ENCODE measurements at regions not wholly inside any gene's neighbourhood (a gene's known extent, or its start where the extent isn't known, plus 50 kb on each side); places are given as distances from the start of the nearest gene placed in this dataset.

- no peak for DNase-seq (ENCODE audit: low read depth)
- no peak for TF ChIP-seq CTCF (IDR thresholded peaks at IDR 0.05; ENCODE audit: insufficient read depth, low read depth, low read length, missing control alignments)
- H3K4me3 ChIP-seq (ENCODE audit: low read length), result no peak overlapping the region
Measured at GRCh38 chr16:86639354-86639753, 61.0 kb downstream of the FOXL1 start.

DNA sequence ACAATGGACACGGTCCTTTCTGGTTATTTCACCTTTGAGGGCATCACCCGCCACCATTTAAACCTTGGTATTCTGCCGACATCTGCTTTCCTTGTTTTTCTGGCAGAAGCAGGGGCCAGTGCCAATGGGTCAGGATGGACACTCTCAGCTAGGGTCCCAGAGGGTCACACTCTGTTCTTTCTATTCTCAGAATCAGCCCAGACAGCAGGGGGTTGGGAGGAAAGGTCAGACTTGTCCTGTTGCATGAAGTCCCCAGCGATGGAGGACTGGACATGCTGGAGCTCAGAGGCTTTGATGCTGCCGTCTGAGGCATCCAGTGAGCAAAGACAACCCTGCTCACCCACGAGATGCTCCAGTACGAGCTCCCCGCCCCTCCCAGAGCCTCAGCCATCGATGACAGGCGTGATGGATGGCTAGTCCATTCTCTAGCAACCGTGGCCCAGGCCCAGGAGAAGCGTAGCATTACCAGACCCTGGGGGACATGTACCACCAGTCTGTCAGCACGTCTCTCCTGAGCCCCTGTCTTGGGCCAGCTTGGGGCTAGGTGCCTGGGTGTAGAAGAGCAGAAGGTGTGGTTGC lies 62.0 kb downstream of the FOXL1 start:
- DNase-seq (ENCODE audit: low read depth), result no peak
- TF ChIP-seq CTCF (IDR thresholded peaks at IDR 0.05; ENCODE audit: insufficient read depth, low read depth, low read length, missing control alignments), result no peak
- no peak overlapping the region for H3K4me3 ChIP-seq (ENCODE audit: low read length)

GRCh38 chr16:86642087-86642486 lies 63.7 kb downstream of the FOXL1 start:
- no peak for DNase-seq (ENCODE audit: low read depth)
- no peak overlapping the region for H3K4me3 ChIP-seq (ENCODE audit: low read length)
- no peak for TF ChIP-seq CTCF (IDR thresholded peaks at IDR 0.05; ENCODE audit: insufficient read depth, low read depth, low read length, missing control alignments)

- no peak for TF ChIP-seq CTCF (IDR thresholded peaks at IDR 0.05; ENCODE audit: insufficient read depth, low read depth, low read length, missing control alignments)
- no peak for DNase-seq (ENCODE audit: low read depth)
- H3K4me3 ChIP-seq (ENCODE audit: low read length), result no peak overlapping the region
Measured at GRCh38 chr16:86643671-86644070, 65.3 kb downstream of the FOXL1 start.

DNA sequence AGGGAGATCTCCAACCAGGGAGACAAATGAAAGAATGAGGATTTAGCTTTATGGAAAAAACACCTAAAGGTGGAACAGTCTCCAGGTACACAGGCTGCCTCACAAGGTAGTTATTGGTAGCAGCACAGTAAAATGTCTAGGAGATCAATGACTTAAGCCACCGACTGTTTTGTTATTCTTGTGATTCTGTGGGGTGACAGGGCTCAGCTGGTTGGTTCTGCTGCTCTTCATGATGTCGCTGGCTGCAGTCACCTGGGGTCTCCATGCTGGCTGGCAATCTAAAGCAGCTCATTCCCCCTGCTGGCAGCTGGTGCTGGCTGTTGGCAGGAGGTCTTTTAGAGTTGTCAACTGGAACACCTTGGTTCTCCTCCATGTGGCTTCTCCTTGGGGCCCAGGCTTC lies 69.2 kb downstream of the FOXL1 start:
- H3K4me3 ChIP-seq (ENCODE audit: low read length), result no peak overlapping the region
- no peak for DNase-seq (ENCODE audit: low read depth)
- TF ChIP-seq CTCF (IDR thresholded peaks at IDR 0.05; ENCODE audit: insufficient read depth, low read depth, low read length, missing control alignments), result no peak

GRCh38 chr16:86649875-86650274 lies 71.5 kb downstream of the FOXL1 start:
- DNase-seq (ENCODE audit: low read depth), result no peak
- H3K4me3 ChIP-seq (ENCODE audit: low read length), result no peak overlapping the region
- TF ChIP-seq CTCF (IDR thresholded peaks at IDR 0.05; ENCODE audit: insufficient read depth, low read depth, low read length, missing control alignments), result no peak

DNA sequence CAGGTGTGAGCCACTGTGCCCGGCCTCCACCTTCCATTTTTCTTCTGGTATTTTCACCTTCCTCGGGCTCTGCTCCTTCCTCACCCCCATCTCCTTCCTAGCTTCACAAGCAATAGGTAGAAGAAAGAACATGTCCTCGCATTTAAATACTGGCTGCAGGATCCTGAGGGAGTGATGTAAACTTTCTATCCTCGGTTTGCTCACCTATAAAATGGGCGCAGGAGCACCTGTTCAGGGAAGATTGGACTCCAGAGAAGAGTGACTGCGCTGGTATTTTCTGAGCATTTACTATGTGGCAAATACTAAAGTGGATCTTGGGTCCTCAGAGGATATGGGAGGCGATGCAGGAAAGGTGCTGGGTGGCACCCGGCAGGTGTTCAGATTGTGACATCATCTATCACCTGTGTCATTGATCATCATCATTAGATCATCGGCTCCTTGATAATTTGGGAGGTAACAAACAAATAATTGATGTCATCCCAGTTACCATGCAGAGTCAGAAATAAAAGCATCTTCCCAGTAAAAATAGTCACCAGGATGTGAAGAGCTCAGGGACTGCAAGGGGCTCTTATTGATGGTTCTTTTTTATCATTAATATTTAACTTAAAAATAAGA lies 72.8 kb downstream of the FOXL1 start:
- no peak for TF ChIP-seq CTCF (IDR thresholded peaks at IDR 0.05; ENCODE audit: insufficient read depth, low read depth, low read length, missing control alignments)
- no peak for DNase-seq (ENCODE audit: low read depth)

More for the DNA sequence above, 72.8 kb downstream of the FOXL1 start:
- no peak overlapping the region for H3K4me3 ChIP-seq (ENCODE audit: low read length)
